ENCODE measurements at regions not wholly inside any gene's neighbourhood (a gene's known extent, or its start where the extent isn't known, plus 50 kb on each side); places are given as distances from the start of the nearest gene placed in this dataset.

GRCh38 chr21:19853709-19854575, 1144.3 kb upstream of the NCAM2 start:
- Mint-ChIP-seq H3K36me3 (ENCODE audit: low read depth) (peaks cover 3% of the 10 kb centered on the region), H3K27me3 (ENCODE audit: low read depth) (no peaks in the 10 kb centered on the region)
- intact Hi-C loops (cut with micrococcal nuclease) = no loop called here

DNA sequence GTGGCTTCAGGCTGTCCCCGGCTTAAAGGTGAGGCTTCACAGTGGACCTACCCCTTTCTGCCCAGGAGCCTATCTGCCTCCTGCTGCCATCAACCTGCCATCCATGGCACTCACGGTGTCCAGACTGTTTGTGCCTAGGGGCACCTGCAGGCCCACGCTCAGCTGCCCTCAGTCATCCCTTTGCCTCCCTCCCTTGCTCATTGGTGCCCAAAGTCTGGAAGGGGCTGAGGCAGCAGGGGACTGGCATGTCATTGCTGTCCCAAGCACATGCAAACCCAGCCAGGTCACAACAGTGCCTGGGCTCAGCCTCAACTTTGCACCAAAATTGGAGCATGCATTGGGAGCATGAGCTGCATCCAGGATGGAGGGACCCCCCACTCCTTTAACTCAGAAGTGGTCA, 1142.7 kb upstream of the NCAM2 start:
- H3K4me3 Mint-ChIP-seq = no peak overlapping the region
- H3K27me3 Mint-ChIP-seq (ENCODE audit: low read depth) = no peaks in the 10 kb centered on the region
- DNase-seq = no peak
- peaks cover 2% of the 10 kb centered on the region for H3K9me3 Mint-ChIP-seq
- no peaks in the 10 kb centered on the region for H3K4me1 Mint-ChIP-seq (ENCODE audit: low read depth)
- intact Hi-C loops (cut with micrococcal nuclease) = no loop called here
- H3K36me3 Mint-ChIP-seq (ENCODE audit: low read depth) = peaks cover 3% of the 10 kb centered on the region
- H3K27ac Mint-ChIP-seq = no peak overlapping the region
- CTCF ChIA-PET = no interaction called here

More at GRCh38 chr21:19853709-19854575, 1144.3 kb upstream of the NCAM2 start:
- no peaks in the 10 kb centered on the region for H3K4me1 Mint-ChIP-seq (ENCODE audit: low read depth)
- H3K9me3 Mint-ChIP-seq = peaks cover 2% of the 10 kb centered on the region
- no peak overlapping the region for H3K4me3 Mint-ChIP-seq
- H3K27ac Mint-ChIP-seq = no peak overlapping the region
- CTCF ChIA-PET = no interaction called here
- no peak for DNase-seq

GRCh38 chr21:19864476-19864875, 1133.7 kb upstream of the NCAM2 start:
- Mint-ChIP-seq H3K9me3 (no peaks in the 10 kb centered on the region), H3K27me3 (ENCODE audit: low read depth) (no peaks in the 10 kb centered on the region), H3K4me1 (ENCODE audit: low read depth) (no peaks in the 10 kb centered on the region), H3K36me3 (ENCODE audit: low read depth) (no peaks in the 10 kb centered on the region), H3K4me3 (no peak overlapping the region), H3K27ac (no peak overlapping the region)
- DNase-seq = no peak
- CTCF ChIA-PET = no interaction called here
- intact Hi-C loops (cut with micrococcal nuclease) = no loop called here

DNA sequence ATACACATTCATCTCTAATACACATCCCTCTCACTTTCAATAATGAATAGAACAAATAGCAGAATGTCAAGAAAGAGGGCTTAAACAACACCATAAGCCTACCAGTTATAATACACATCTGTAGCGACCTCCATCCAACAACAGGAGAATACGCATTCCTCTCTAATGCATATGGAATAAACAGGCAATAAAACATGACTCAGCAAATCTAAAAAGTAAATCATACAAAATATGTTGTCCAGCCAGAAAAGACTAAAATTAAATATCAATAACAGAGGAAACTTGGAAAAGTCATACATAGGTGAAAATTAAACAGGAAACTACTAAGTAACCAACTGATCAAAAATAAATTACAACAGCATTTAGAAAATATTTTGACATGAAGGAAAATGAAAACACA, 1127.5 kb upstream of the NCAM2 start:
- Mint-ChIP-seq H3K9me3 (peaks cover 5% of the 10 kb centered on the region), H3K36me3 (ENCODE audit: low read depth) (no peaks in the 10 kb centered on the region), H3K27ac (no peak overlapping the region), H3K27me3 (ENCODE audit: low read depth) (no peaks in the 10 kb centered on the region), H3K4me3 (no peak overlapping the region), H3K4me1 (ENCODE audit: low read depth) (no peaks in the 10 kb centered on the region)
- CTCF ChIA-PET = no interaction called here
- DNase-seq = no peak
- intact Hi-C loops (cut with micrococcal nuclease) = no loop called here

DNA sequence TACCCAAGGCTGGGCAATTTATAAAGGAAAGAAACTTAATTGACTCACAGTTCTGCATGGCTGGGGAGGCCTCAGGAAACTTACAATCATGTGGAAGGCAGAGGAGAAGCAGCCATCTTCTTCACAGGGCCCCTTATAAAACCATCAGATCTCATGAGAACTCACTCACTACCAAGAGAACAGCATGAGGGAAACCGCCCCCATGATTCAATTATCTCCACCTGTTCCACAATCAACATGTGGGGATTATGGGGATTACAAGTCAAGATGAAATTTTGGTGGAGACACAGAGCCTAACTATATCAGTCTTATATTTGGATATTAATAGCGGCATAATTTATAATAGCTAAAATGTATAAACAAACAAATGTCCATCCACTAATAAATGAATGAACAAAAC, 1123.7 kb upstream of the NCAM2 start:
- H3K36me3 Mint-ChIP-seq (ENCODE audit: low read depth) = no peaks in the 10 kb centered on the region
- intact Hi-C loops (cut with micrococcal nuclease) = no loop called here
- peaks cover 14% of the 10 kb centered on the region for H3K9me3 Mint-ChIP-seq
- H3K27me3 Mint-ChIP-seq (ENCODE audit: low read depth) = no peaks in the 10 kb centered on the region
- H3K4me3 Mint-ChIP-seq = no peak overlapping the region
- H3K27ac Mint-ChIP-seq = no peak overlapping the region
- DNase-seq = no peak
- CTCF ChIA-PET = no interaction called here
- H3K4me1 Mint-ChIP-seq (ENCODE audit: low read depth) = no peaks in the 10 kb centered on the region

- DNase-seq = no peak
- intact Hi-C loops (cut with micrococcal nuclease) = no loop called here
- Mint-ChIP-seq H3K9me3 (peaks cover 16% of the 10 kb centered on the region), H3K4me1 (ENCODE audit: low read depth) (no peaks in the 10 kb centered on the region), H3K36me3 (ENCODE audit: low read depth) (no peaks in the 10 kb centered on the region), H3K4me3 (no peak overlapping the region), H3K27me3 (ENCODE audit: low read depth) (no peaks in the 10 kb centered on the region), H3K27ac (no peak overlapping the region)
- CTCF ChIA-PET = no interaction called here
Measured at GRCh38 chr21:19878133-19878532, 1120.1 kb upstream of the NCAM2 start.

- no peak for DNase-seq
- Mint-ChIP-seq H3K36me3 (ENCODE audit: low read depth) (no peaks in the 10 kb centered on the region), H3K9me3 (peaks cover 13% of the 10 kb centered on the region), H3K27ac (no peak overlapping the region), H3K27me3 (ENCODE audit: low read depth) (no peaks in the 10 kb centered on the region), H3K4me3 (no peak overlapping the region), H3K4me1 (ENCODE audit: low read depth) (no peaks in the 10 kb centered on the region)
- intact Hi-C loops (cut with micrococcal nuclease) = no loop called here
- CTCF ChIA-PET = no interaction called here
Measured at GRCh38 chr21:19899645-19900044, 1098.6 kb upstream of the NCAM2 start.

- Mint-ChIP-seq H3K27me3 (ENCODE audit: low read depth) (no peaks in the 10 kb centered on the region), H3K9me3 (peaks cover 14% of the 10 kb centered on the region), H3K4me1 (ENCODE audit: low read depth) (no peaks in the 10 kb centered on the region), H3K36me3 (ENCODE audit: low read depth) (no peaks in the 10 kb centered on the region), H3K4me3 (no peak overlapping the region), H3K27ac (no peak overlapping the region)
- intact Hi-C loops (cut with micrococcal nuclease) = no loop called here
- DNase-seq = no peak
- CTCF ChIA-PET = no interaction called here
Measured at GRCh38 chr21:19900149-19900548, 1098.1 kb upstream of the NCAM2 start.

GRCh38 chr21:19908390-19908789, 1089.8 kb upstream of the NCAM2 start:
- H3K9me3 Mint-ChIP-seq = peaks cover 1% of the 10 kb centered on the region
- H3K4me3 Mint-ChIP-seq = no peak overlapping the region
- H3K4me1 Mint-ChIP-seq (ENCODE audit: low read depth) = no peaks in the 10 kb centered on the region
- DNase-seq = no peak
- H3K27ac Mint-ChIP-seq = no peak overlapping the region
- intact Hi-C loops (cut with micrococcal nuclease) = no loop called here
- H3K36me3 Mint-ChIP-seq (ENCODE audit: low read depth) = no peaks in the 10 kb centered on the region
- H3K27me3 Mint-ChIP-seq (ENCODE audit: low read depth) = no peaks in the 10 kb centered on the region
- CTCF ChIA-PET = interaction anchor here (0.6 kb wide), 1 partner anchor 141 kb away, joined by 5 read pairs; no protein-coding TSS in a partner anchor

DNA sequence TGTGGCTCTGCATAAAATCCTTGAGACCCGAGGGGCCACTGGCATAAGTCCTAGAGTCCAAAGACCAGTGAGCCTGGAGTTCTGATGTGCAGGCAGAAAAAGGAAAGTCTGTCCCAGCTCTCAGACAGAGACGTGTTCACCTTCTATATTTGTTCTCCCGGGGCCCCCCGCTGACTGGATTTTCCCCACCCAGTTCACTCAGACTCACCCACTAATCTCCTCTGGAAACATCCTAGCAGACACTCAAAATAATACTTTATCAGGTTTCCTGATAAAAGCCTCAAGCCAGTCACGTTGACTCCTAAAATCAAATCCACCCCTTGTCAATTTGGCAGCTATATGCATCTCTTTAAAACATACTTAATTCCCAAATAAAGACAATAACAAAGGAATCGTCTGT, 1084.2 kb upstream of the NCAM2 start:
- DNase-seq = no peak
- H3K27ac Mint-ChIP-seq = no peak overlapping the region

GRCh38 chr21:19921211-19921610, 1077.0 kb upstream of the NCAM2 start:
- Mint-ChIP-seq H3K27me3 (ENCODE audit: low read depth) (no peaks in the 10 kb centered on the region), H3K4me3 (no peak overlapping the region), H3K4me1 (ENCODE audit: low read depth) (no peaks in the 10 kb centered on the region), H3K36me3 (ENCODE audit: low read depth) (no peaks in the 10 kb centered on the region), H3K27ac (no peak overlapping the region), H3K9me3 (peaks cover 2% of the 10 kb centered on the region)
- intact Hi-C loops (cut with micrococcal nuclease) = no loop called here
- CTCF ChIA-PET = no interaction called here
- DNase-seq = no peak

More for the DNA sequence above, 1084.2 kb upstream of the NCAM2 start:
- Mint-ChIP-seq H3K36me3 (ENCODE audit: low read depth) (no peaks in the 10 kb centered on the region), H3K4me3 (no peak overlapping the region), H3K27me3 (ENCODE audit: low read depth) (no peaks in the 10 kb centered on the region), H3K9me3 (no peaks in the 10 kb centered on the region), H3K4me1 (ENCODE audit: low read depth) (no peaks in the 10 kb centered on the region)
- CTCF ChIA-PET = no interaction called here
- intact Hi-C loops (cut with micrococcal nuclease) = no loop called here

GRCh38 chr21:19922122-19922521, 1076.1 kb upstream of the NCAM2 start:
- DNase-seq = no peak
- Mint-ChIP-seq H3K9me3 (peaks cover 2% of the 10 kb centered on the region), H3K27ac (no peak overlapping the region), H3K4me3 (no peak overlapping the region), H3K36me3 (ENCODE audit: low read depth) (no peaks in the 10 kb centered on the region), H3K4me1 (ENCODE audit: low read depth) (no peaks in the 10 kb centered on the region), H3K27me3 (ENCODE audit: low read depth) (no peaks in the 10 kb centered on the region)
- intact Hi-C loops (cut with micrococcal nuclease) = no loop called here
- CTCF ChIA-PET = no interaction called here

DNA sequence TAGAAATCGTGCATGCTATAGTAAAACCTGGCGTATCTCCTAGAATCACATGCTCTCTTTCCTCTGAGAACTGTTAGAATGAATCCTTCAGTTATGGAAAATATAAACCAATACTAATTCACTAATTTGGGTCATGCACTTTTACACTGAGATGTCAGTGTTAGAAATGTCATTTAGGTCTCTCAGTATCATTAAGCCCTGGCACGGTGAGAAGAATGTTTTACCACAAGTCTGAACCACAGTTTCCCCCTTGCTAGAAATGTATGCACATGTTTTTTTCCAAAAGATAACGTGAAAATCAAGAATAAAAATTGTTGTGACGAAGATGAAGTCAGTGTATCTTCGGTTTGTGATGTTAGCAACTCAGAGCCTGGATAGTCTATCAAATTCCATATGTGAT, 1062.7 kb upstream of the NCAM2 start:
- H3K36me3 Mint-ChIP-seq (ENCODE audit: low read depth) = no peaks in the 10 kb centered on the region
- no peak for DNase-seq
- CTCF ChIA-PET = no interaction called here
- H3K4me1 Mint-ChIP-seq (ENCODE audit: low read depth) = no peaks in the 10 kb centered on the region
- no peaks in the 10 kb centered on the region for H3K27me3 Mint-ChIP-seq (ENCODE audit: low read depth)
- no peak overlapping the region for H3K27ac Mint-ChIP-seq
- intact Hi-C loops (cut with micrococcal nuclease) = no loop called here
- peaks cover 19% of the 10 kb centered on the region for H3K9me3 Mint-ChIP-seq
- H3K4me3 Mint-ChIP-seq = no peak overlapping the region

All from activated naive CD4-positive, alpha-beta T cell treated with anti-CD3 and anti-CD28 coated beads for 36 hours (primary cell).